ENCODE measurements at regions not wholly inside any gene's neighbourhood (a gene's known extent, or its start where the extent isn't known, plus 50 kb on each side); places are given as distances from the start of the nearest gene placed in this dataset.

- no peak for DNase-seq (ENCODE audit: low read depth)
Observed at GRCh38 chr20:51095633-51096521, 73.0 kb upstream of the KCNG1 start.

- no peak for DNase-seq (ENCODE audit: low read depth)
Observed at GRCh38 chr20:51094221-51094620, 71.3 kb upstream of the KCNG1 start.

GRCh38 chr20:51093240-51093763 is 70.4 kb upstream of the KCNG1 start:
- DNase-seq (ENCODE audit: low read depth) = no peak

GRCh38 chr20:51092338-51092737 is 69.4 kb upstream of the KCNG1 start:
- no peak for DNase-seq (ENCODE audit: low read depth)

GRCh38 chr20:51091406-51092195 is 68.7 kb upstream of the KCNG1 start:
- no peak for DNase-seq (ENCODE audit: low read depth)

- no peak for DNase-seq (ENCODE audit: low read depth)
Observed at GRCh38 chr20:51089840-51090239, 66.9 kb upstream of the KCNG1 start.

GRCh38 chr20:51089272-51089781 is 66.4 kb upstream of the KCNG1 start:
- DNase-seq (ENCODE audit: low read depth) = no peak

GRCh38 chr20:51087266-51087665 is 64.4 kb upstream of the KCNG1 start:
- DNase-seq (ENCODE audit: low read depth) = no peak

- DNase-seq (ENCODE audit: low read depth) = no peak
Observed at GRCh38 chr20:51085769-51086168, 62.9 kb upstream of the KCNG1 start.

GRCh38 chr20:51084593-51085377 is 61.9 kb upstream of the KCNG1 start:
- DNase-seq (ENCODE audit: low read depth) = no peak

GRCh38 chr20:51083447-51083846 is 60.5 kb upstream of the KCNG1 start:
- DNase-seq (ENCODE audit: low read depth) = no peak

GRCh38 chr20:51082988-51083387 is 60.1 kb upstream of the KCNG1 start:
- no peak for DNase-seq (ENCODE audit: low read depth)

GRCh38 chr20:51080516-51080915 is 57.6 kb upstream of the KCNG1 start:
- no peak for DNase-seq (ENCODE audit: low read depth)

GRCh38 chr20:51079488-51079887 is 56.6 kb upstream of the KCNG1 start:
- DNase-seq (ENCODE audit: low read depth) = no peak

GRCh38 chr20:51077686-51078060 is 54.8 kb upstream of the KCNG1 start:
- no peak for DNase-seq (ENCODE audit: low read depth)

- DNase-seq (ENCODE audit: low read depth) = no peak
Observed at GRCh38 chr20:51076786-51077685, 54.1 kb upstream of the KCNG1 start.

GRCh38 chr20:51074062-51074461 is 51.2 kb upstream of the KCNG1 start:
- DNase-seq (ENCODE audit: low read depth) = no peak

Data from activated T-helper 9 cell treated with anti-CD3 and anti-CD28 coated beads, Interleukin-2, amount 50 U/mL, for 16 hours (primary cell).